ENCODE measurements at regions not wholly inside any gene's neighbourhood (a gene's known extent, or its start where the extent isn't known, plus 50 kb on each side); places are given as distances from the start of the nearest gene placed in this dataset.
A peak's percentile ranks its signal among the peaks of the same experiment; 100 is the strongest.

GRCh38 chr4:72924814-72925213 is 144.7 kb downstream of the COX18 start:
- WGBS, result 92% methylated on average over 2 of the region's 2 CpGs
- Histone ChIP-seq H3K18ac (ENCODE audit: low read depth in 1 of 2, low read length in 2 of 2) (no peak overlapping the region), H3K4ac (ENCODE audit: low read depth in 1 of 2, low read length in 2 of 2) (no peak overlapping the region), H3K27me3 (ENCODE audit: control insufficient read depth in 1 of 2, insufficient read depth in 1 of 2, low read length in 2 of 2) (no peaks in the 10 kb centered on the region), H3K9me3 (ENCODE audit: control insufficient read depth, low read length) (no peaks in the 10 kb centered on the region), H2BK5ac (ENCODE audit: low read depth, low read length, poor library complexity, severe bottlenecking) (no peak overlapping the region), H2BK120ac (ENCODE audit: low read depth, low read length) (no peak overlapping the region), H3K79me1 (replicated peaks; ENCODE audit: low read length, poor library complexity, severe bottlenecking) (no peaks in the 10 kb centered on the region), H3K23ac (ENCODE audit: low read length in 2 of 2) (no peak overlapping the region), H4K8ac (ENCODE audit: low read length) (no peak overlapping the region), H2AFZ (ENCODE audit: low read depth, low read length) (no peak overlapping the region), H3K27ac (ENCODE audit: low read length, poor library complexity, severe bottlenecking) (no peak overlapping the region), H3K36me3 (ENCODE audit: control insufficient read depth in 1 of 2, insufficient read depth in 2 of 2, low read depth in 1 of 2, low read length in 2 of 2) (no peaks in the 10 kb centered on the region), H4K91ac (ENCODE audit: low read length) (no peak overlapping the region), H3K14ac (ENCODE audit: low read length in 2 of 2) (no peak overlapping the region), H2AK5ac (ENCODE audit: low read length, severe bottlenecking) (no peak overlapping the region), H3K4me3 (ENCODE audit: insufficient read depth in 1 of 2, low read depth in 1 of 2, low read length in 2 of 2) (no peak overlapping the region), H3K9ac (ENCODE audit: low read length) (no peak overlapping the region), H2BK12ac (ENCODE audit: low read length in 2 of 2) (no peak overlapping the region), H3K4me2 (ENCODE audit: low read length, poor library complexity, severe bottlenecking) (no peak overlapping the region), H3K4me1 (ENCODE audit: control insufficient read depth, insufficient read depth, low read depth, low read length) (no peaks in the 10 kb centered on the region), H2BK15ac (ENCODE audit: low read depth, poor library complexity, severe bottlenecking) (no peak overlapping the region)
- DNase-seq, result no peak

GRCh38 chr4:72919937-72920336 is 149.6 kb downstream of the COX18 start:
- Histone ChIP-seq H3K14ac (ENCODE audit: low read length in 2 of 2) (no peak overlapping the region), H3K18ac (ENCODE audit: low read depth in 1 of 2, low read length in 2 of 2) (no peak overlapping the region), H3K4me1 (ENCODE audit: control insufficient read depth, insufficient read depth, low read depth, low read length) (no peaks in the 10 kb centered on the region), H2BK12ac (ENCODE audit: low read length in 2 of 2) (no peak overlapping the region), H3K4me3 (ENCODE audit: insufficient read depth in 1 of 2, low read depth in 1 of 2, low read length in 2 of 2) (no peak overlapping the region), H3K27me3 (ENCODE audit: control insufficient read depth in 1 of 2, insufficient read depth in 1 of 2, low read length in 2 of 2) (no peaks in the 10 kb centered on the region), H2BK15ac (ENCODE audit: low read depth, poor library complexity, severe bottlenecking) (no peak overlapping the region), H4K91ac (ENCODE audit: low read length) (no peak overlapping the region), H3K4ac (ENCODE audit: low read depth in 1 of 2, low read length in 2 of 2) (no peak overlapping the region), H3K27ac (ENCODE audit: low read length, poor library complexity, severe bottlenecking) (no peak overlapping the region), H2AK5ac (ENCODE audit: low read length, severe bottlenecking) (no peak overlapping the region), H3K23ac (ENCODE audit: low read length in 2 of 2) (no peak overlapping the region), H4K8ac (ENCODE audit: low read length) (no peak overlapping the region), H3K79me1 (replicated peaks; ENCODE audit: low read length, poor library complexity, severe bottlenecking) (no peaks in the 10 kb centered on the region), H3K4me2 (ENCODE audit: low read length, poor library complexity, severe bottlenecking) (no peak overlapping the region), H3K9me3 (ENCODE audit: control insufficient read depth, low read length) (no peaks in the 10 kb centered on the region), H2BK120ac (ENCODE audit: low read depth, low read length) (no peak overlapping the region), H3K36me3 (ENCODE audit: control insufficient read depth in 1 of 2, insufficient read depth in 2 of 2, low read depth in 1 of 2, low read length in 2 of 2) (no peaks in the 10 kb centered on the region), H2BK5ac (ENCODE audit: low read depth, low read length, poor library complexity, severe bottlenecking) (no peak overlapping the region), H3K9ac (ENCODE audit: low read length) (no peak overlapping the region), H2AFZ (ENCODE audit: low read depth, low read length) (no peak overlapping the region)
- peak; percentile 2 for DNase-seq
- WGBS, result 100% methylated on average over 1 of the region's 1 CpG

- H3K23ac ChIP-seq (ENCODE audit: low read length in 2 of 2), result no peak overlapping the region
- no peaks in the 10 kb centered on the region for H3K9me3 ChIP-seq (ENCODE audit: control insufficient read depth, low read length)
- H3K4me2 ChIP-seq (ENCODE audit: low read length, poor library complexity, severe bottlenecking), result no peak overlapping the region
- no peak overlapping the region for H2BK120ac ChIP-seq (ENCODE audit: low read depth, low read length)
- H3K27ac ChIP-seq (ENCODE audit: low read length, poor library complexity, severe bottlenecking), result no peak overlapping the region
- no peaks in the 10 kb centered on the region for H3K4me1 ChIP-seq (ENCODE audit: control insufficient read depth, insufficient read depth, low read depth, low read length)
- no peak overlapping the region for H4K8ac ChIP-seq (ENCODE audit: low read length)
- no peak overlapping the region for H4K91ac ChIP-seq (ENCODE audit: low read length)
- no peak overlapping the region for H3K4ac ChIP-seq (ENCODE audit: low read depth in 1 of 2, low read length in 2 of 2)
- no peaks in the 10 kb centered on the region for H3K36me3 ChIP-seq (ENCODE audit: control insufficient read depth in 1 of 2, insufficient read depth in 2 of 2, low read depth in 1 of 2, low read length in 2 of 2)
- no peak for DNase-seq
- no peaks in the 10 kb centered on the region for H3K79me1 ChIP-seq (replicated peaks; ENCODE audit: low read length, poor library complexity, severe bottlenecking)
- H2BK15ac ChIP-seq (ENCODE audit: low read depth, poor library complexity, severe bottlenecking), result no peak overlapping the region
- no peak overlapping the region for H2AK5ac ChIP-seq (ENCODE audit: low read length, severe bottlenecking)
- H3K14ac ChIP-seq (ENCODE audit: low read length in 2 of 2), result no peak overlapping the region
- H2BK5ac ChIP-seq (ENCODE audit: low read depth, low read length, poor library complexity, severe bottlenecking), result no peak overlapping the region
- H3K4me3 ChIP-seq (ENCODE audit: insufficient read depth in 1 of 2, low read depth in 1 of 2, low read length in 2 of 2), result no peak overlapping the region
- WGBS, result 80% methylated on average over 3 of the region's 3 CpGs
- no peak overlapping the region for H2BK12ac ChIP-seq (ENCODE audit: low read length in 2 of 2)
- H2AFZ ChIP-seq (ENCODE audit: low read depth, low read length), result no peak overlapping the region
- H3K9ac ChIP-seq (ENCODE audit: low read length), result no peak overlapping the region
- no peak overlapping the region for H3K18ac ChIP-seq (ENCODE audit: low read depth in 1 of 2, low read length in 2 of 2)
- no peaks in the 10 kb centered on the region for H3K27me3 ChIP-seq (ENCODE audit: control insufficient read depth in 1 of 2, insufficient read depth in 1 of 2, low read length in 2 of 2)
Measured at GRCh38 chr4:72919464-72919863, 150.1 kb downstream of the COX18 start.

- Histone ChIP-seq H3K4me2 (ENCODE audit: low read length, poor library complexity, severe bottlenecking) (no peak overlapping the region), H3K23ac (ENCODE audit: low read length in 2 of 2) (no peak overlapping the region), H2BK12ac (ENCODE audit: low read length in 2 of 2) (no peak overlapping the region), H3K4me1 (ENCODE audit: control insufficient read depth, insufficient read depth, low read depth, low read length) (no peaks in the 10 kb centered on the region), H3K14ac (ENCODE audit: low read length in 2 of 2) (no peak overlapping the region), H3K9me3 (ENCODE audit: control insufficient read depth, low read length) (no peaks in the 10 kb centered on the region), H3K36me3 (ENCODE audit: control insufficient read depth in 1 of 2, insufficient read depth in 2 of 2, low read depth in 1 of 2, low read length in 2 of 2) (no peaks in the 10 kb centered on the region), H2BK15ac (ENCODE audit: low read depth, poor library complexity, severe bottlenecking) (no peak overlapping the region), H3K18ac (ENCODE audit: low read depth in 1 of 2, low read length in 2 of 2) (no peak overlapping the region), H2AK5ac (ENCODE audit: low read length, severe bottlenecking) (no peak overlapping the region), H3K4ac (ENCODE audit: low read depth in 1 of 2, low read length in 2 of 2) (no peak overlapping the region), H2BK5ac (ENCODE audit: low read depth, low read length, poor library complexity, severe bottlenecking) (no peak overlapping the region), H3K27ac (ENCODE audit: low read length, poor library complexity, severe bottlenecking) (no peak overlapping the region), H4K8ac (ENCODE audit: low read length) (no peak overlapping the region), H2AFZ (ENCODE audit: low read depth, low read length) (no peak overlapping the region), H3K9ac (ENCODE audit: low read length) (no peak overlapping the region), H3K27me3 (ENCODE audit: control insufficient read depth in 1 of 2, insufficient read depth in 1 of 2, low read length in 2 of 2) (no peaks in the 10 kb centered on the region), H3K79me1 (replicated peaks; ENCODE audit: low read length, poor library complexity, severe bottlenecking) (no peaks in the 10 kb centered on the region), H3K4me3 (ENCODE audit: insufficient read depth in 1 of 2, low read depth in 1 of 2, low read length in 2 of 2) (no peak overlapping the region), H2BK120ac (ENCODE audit: low read depth, low read length) (no peak overlapping the region), H4K91ac (ENCODE audit: low read length) (no peak overlapping the region)
- 100% methylated on average over 1 of the region's 1 CpG for WGBS
- DNase-seq, result no peak
Measured at GRCh38 chr4:72918362-72918761, 151.2 kb downstream of the COX18 start.

Data from mesenchymal stem cell (in vitro differentiated cells and primary cell).